ENCODE measurements at regions not wholly inside any gene's neighbourhood (a gene's known extent, or its start where the extent isn't known, plus 50 kb on each side); places are given as distances from the start of the nearest gene placed in this dataset.

GRCh38 chr4:100962698-100963097 lies 384.6 kb downstream of the PPP3CA start:
- ChIA-PET POLR2A (ENCODE audit: unreplicated experiment) (interaction anchor here (0.5 kb wide), 1 partner anchor 67 kb away, joined by 9 read pairs; no protein-coding TSS in a partner anchor), CTCF (interaction anchor here (1.5 kb wide), 1 partner anchor 24 kb away, joined by 3 read pairs; no protein-coding TSS in a partner anchor)
- Histone ChIP-seq H4K91ac (ENCODE audit: insufficient read depth, low read depth, low read length) (no peak overlapping the region), H3K36me3 (ENCODE audit: control insufficient read depth, insufficient read depth, low read length) (no peaks in the 10 kb centered on the region), H3K4me2 (ENCODE audit: low read depth, low read length) (no peak overlapping the region), H4K20me1 (ENCODE audit: insufficient read depth, low read length) (no peaks in the 10 kb centered on the region), H3K4me1 (ENCODE audit: control insufficient read depth, insufficient read depth, low read length) (no peaks in the 10 kb centered on the region), H3K18ac (ENCODE audit: low read depth, low read length) (no peak overlapping the region), H3K14ac (replicated peaks; ENCODE audit: low read depth, low read length) (no peak overlapping the region), H3K9me3 (ENCODE audit: control insufficient read depth, insufficient read depth, low read length) (no peaks in the 10 kb centered on the region), H3K56ac (ENCODE audit: extremely low read depth, insufficient read depth, low read length) (no peak overlapping the region), H3K9ac (ENCODE audit: low read depth, low read length) (no peak overlapping the region), H2AFZ (replicated peaks; ENCODE audit: low read length, poor library complexity) (no peak overlapping the region), H3K79me1 (ENCODE audit: low read depth in 1 of 2, low read length in 2 of 2) (no peaks in the 10 kb centered on the region), H3K9me1 (ENCODE audit: insufficient read depth, low read length) (no peaks in the 10 kb centered on the region), H4K5ac (ENCODE audit: low read depth, low read length) (no peak overlapping the region), H2BK15ac (ENCODE audit: low read depth, low read length) (no peak overlapping the region), H2AK5ac (ENCODE audit: low read depth, low read length) (no peak overlapping the region), H3K27me3 (ENCODE audit: control insufficient read depth, insufficient read depth, low read length) (peaks cover 3% of the 10 kb centered on the region), H2BK120ac (ENCODE audit: low read depth, low read length) (no peak overlapping the region), H3K23ac (ENCODE audit: low read depth, low read length) (no peak overlapping the region), H2BK20ac (ENCODE audit: low read depth, low read length) (no peak overlapping the region), H3K4ac (ENCODE audit: low read depth, low read length) (no peak overlapping the region), H3K4me3 (ENCODE audit: insufficient read depth, low read depth, low read length) (no peak overlapping the region), H2BK5ac (ENCODE audit: low read depth, low read length, poor library complexity, severe bottlenecking) (no peak overlapping the region), H4K8ac (ENCODE audit: low read depth in 2 of 2, low read length in 2 of 2) (no peak overlapping the region), H3K27ac (ENCODE audit: insufficient read depth, low read length) (no peak overlapping the region), H2AK9ac (replicated peaks; ENCODE audit: low read depth, low read length, poor library complexity) (no peak overlapping the region)
- in situ Hi-C loops (cut with MboI; ENCODE audit: low sequenced_read_pairs): no loop called here
- DNase-seq (no peak), ATAC-seq (ENCODE audit: low read depth) (no peak)
- no TSS peak for BruUV-seq (replicated peaks)
- no peak for TF ChIP-seq SMC3 (IDR thresholded peaks at IDR 0.05; ENCODE audit: low read depth, low read length)
- no peak for TF ChIP-seq NFE2L2 (IDR thresholded peaks at IDR 0.05; ENCODE audit: low read depth, low read length)
- no peak for TF ChIP-seq RCOR1 (IDR thresholded peaks at IDR 0.05; ENCODE audit: insufficient replicate concordance, low read length)
- TF ChIP-seq CTCF (conservative IDR thresholded peaks at IDR 0.05; ENCODE audit: low read depth, low read length): no peak
- TF ChIP-seq RAD21 (IDR thresholded peaks at IDR 0.05; ENCODE audit: low read length): no peak
- no peak for TF ChIP-seq FOS (IDR thresholded peaks at IDR 0.05; ENCODE audit: low read depth, low read length)
- no peak for TF ChIP-seq BHLHE40 (IDR thresholded peaks at IDR 0.05; ENCODE audit: low read depth, low read length)
- no peak for TF ChIP-seq MAZ (IDR thresholded peaks at IDR 0.05; ENCODE audit: borderline replicate concordance, low read depth, low read length)
- no peak for TF ChIP-seq MXI1 (IDR thresholded peaks at IDR 0.05; ENCODE audit: borderline replicate concordance, low read depth, low read length)
- TF ChIP-seq, protein P1, sequence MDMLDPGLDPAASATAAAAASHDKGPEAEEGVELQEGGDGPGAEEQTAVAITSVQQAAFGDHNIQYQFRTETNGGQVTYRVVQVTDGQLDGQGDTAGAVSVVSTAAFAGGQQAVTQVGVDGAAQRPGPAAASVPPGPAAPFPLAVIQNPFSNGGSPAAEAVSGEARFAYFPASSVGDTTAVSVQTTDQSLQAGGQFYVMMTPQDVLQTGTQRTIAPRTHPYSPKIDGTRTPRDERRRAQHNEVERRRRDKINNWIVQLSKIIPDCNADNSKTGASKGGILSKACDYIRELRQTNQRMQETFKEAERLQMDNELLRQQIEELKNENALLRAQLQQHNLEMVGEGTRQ (IDR thresholded peaks at IDR 0.05; ENCODE audit: low read depth, low read length): no peak
- no peak for TF ChIP-seq RFX5 (IDR thresholded peaks at IDR 0.05; ENCODE audit: low read depth, low read length)
- no peak for TF ChIP-seq CHD1 (IDR thresholded peaks at IDR 0.05; ENCODE audit: low read depth, low read length)
- no peak for TF ChIP-seq POLR2A (IDR thresholded peaks at IDR 0.05; ENCODE audit: low read depth, low read length)
- TF ChIP-seq ELK1 (IDR thresholded peaks at IDR 0.05; ENCODE audit: borderline replicate concordance, low read depth, low read length): no peak
- TF ChIP-seq CEBPB (IDR thresholded peaks at IDR 0.05; ENCODE audit: low read depth, low read length): no peak
- dilution Hi-C loops (cut with HindIII; ENCODE audit: low sequenced_read_pairs, unreplicated experiment): no loop called here
- intact Hi-C loops (cut with micrococcal nuclease): no loop called here

All from IMR-90 (cell line).